ENCODE measurements at regions not wholly inside any gene's neighbourhood (a gene's known extent, or its start where the extent isn't known, plus 50 kb on each side); places are given as distances from the start of the nearest gene placed in this dataset.

DNA sequence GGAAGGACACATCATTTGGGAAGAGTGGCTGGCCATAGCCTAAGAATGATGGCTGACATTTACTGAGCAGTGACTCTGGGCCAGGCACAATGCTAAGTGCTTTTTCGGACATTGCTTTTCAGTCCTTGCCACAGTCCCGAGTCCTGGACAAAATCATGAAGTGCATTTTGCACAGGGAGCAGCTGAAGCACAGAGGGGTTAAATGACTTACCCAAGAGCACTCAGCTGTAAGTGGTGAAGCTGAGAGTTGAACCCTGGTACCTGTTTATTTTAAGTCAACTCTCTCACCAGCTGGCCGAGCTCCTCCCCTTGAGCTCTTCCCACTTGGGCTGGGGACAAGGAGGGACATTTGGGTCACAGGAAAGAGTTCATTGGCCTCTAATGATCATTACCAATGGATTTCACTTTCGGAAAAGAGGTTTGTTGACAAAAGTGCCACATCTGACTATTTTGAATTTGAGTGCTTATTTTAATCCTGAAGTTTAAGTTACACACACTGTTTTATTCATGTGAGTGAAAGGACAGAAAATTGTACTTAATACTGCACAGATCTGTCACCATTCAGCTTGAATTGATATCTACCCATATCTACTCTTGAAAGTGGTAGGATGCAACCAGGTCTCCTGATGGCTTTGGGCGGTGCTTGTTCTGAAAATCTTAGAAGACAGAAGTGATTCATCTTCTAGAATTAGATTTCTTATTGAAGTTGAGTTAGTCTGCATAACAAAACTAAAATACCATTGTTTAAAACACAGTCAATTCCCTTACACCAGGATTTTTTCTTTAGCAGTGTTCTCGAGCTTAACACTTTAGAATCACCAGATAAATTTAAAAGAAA lies 368.7 kb upstream of the PROK2 start:
- DNase-seq (ENCODE audit: low read depth, low spot score) (no peak), FAIRE-seq (no peak)
- Histone ChIP-seq H3K4me1 (ENCODE audit: control insufficient read depth, extremely low read depth, insufficient read depth, low read length) (no peaks in the 10 kb centered on the region), H3K79me2 (ENCODE audit: control insufficient read depth, insufficient read depth, low read length) (no peaks in the 10 kb centered on the region), H3K9me1 (replicated peaks; ENCODE audit: control insufficient read depth, extremely low read depth, insufficient read depth, low read length) (no peaks in the 10 kb centered on the region), H3K36me3 (ENCODE audit: control insufficient read depth in 2 of 2, extremely low read depth in 1 of 2, insufficient read depth in 2 of 2, low read length in 2 of 2) (no peaks in the 10 kb centered on the region), H3K27me3 (ENCODE audit: control insufficient read depth in 2 of 2, insufficient read depth in 2 of 2, low read length in 2 of 2) (peaks cover 5 to 15% of the 10 kb centered on the region in 2 experiments), H3K4me2 (ENCODE audit: insufficient read depth, low read length) (no peak overlapping the region), H3K9me3 (replicated peaks; ENCODE audit: control insufficient read depth, insufficient read depth, low read length) (no peaks in the 10 kb centered on the region), H4K20me1 (replicated peaks; ENCODE audit: control insufficient read depth, extremely low read depth, insufficient read depth, low read length) (no peaks in the 10 kb centered on the region), H3K4me3 (replicated peaks in 1 of 3; ENCODE audit: insufficient read depth in 1 of 3, low read depth in 1 of 3, low read length in 3 of 3) (no peak overlapping the region), H3K9ac (replicated peaks; ENCODE audit: extremely low read depth, insufficient read depth, low read length) (no peak overlapping the region), H2AFZ (ENCODE audit: low read depth, low read length) (no peak overlapping the region), H3K27ac (ENCODE audit: insufficient read depth, low read depth, low read length) (no peak overlapping the region)
- dilution Hi-C loops (cut with MboI; ENCODE audit: extremely low pct_ligation_motif_present, low sequenced_read_pairs) = no loop called here
- ChIA-PET POLR2A (no interaction called here), CTCF (interaction anchor here (1.1 kb wide), 1 partner anchor 9 kb away, joined by 3 read pairs; no protein-coding TSS in a partner anchor)
- BruUV-seq (replicated peaks) = no TSS peak
- no peak for TF ChIP-seq FOS (IDR thresholded peaks at IDR 0.05; ENCODE audit: borderline replicate concordance, insufficient read depth, low read length)
- TF ChIP-seq, protein P1, sequence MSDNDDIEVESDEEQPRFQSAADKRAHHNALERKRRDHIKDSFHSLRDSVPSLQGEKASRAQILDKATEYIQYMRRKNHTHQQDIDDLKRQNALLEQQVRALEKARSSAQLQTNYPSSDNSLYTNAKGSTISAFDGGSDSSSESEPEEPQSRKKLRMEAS (IDR thresholded peaks at IDR 0.05; ENCODE audit: insufficient read depth, insufficient read length) = no peak
- intact Hi-C loops (cut with micrococcal nuclease) = no loop called here

DNA sequence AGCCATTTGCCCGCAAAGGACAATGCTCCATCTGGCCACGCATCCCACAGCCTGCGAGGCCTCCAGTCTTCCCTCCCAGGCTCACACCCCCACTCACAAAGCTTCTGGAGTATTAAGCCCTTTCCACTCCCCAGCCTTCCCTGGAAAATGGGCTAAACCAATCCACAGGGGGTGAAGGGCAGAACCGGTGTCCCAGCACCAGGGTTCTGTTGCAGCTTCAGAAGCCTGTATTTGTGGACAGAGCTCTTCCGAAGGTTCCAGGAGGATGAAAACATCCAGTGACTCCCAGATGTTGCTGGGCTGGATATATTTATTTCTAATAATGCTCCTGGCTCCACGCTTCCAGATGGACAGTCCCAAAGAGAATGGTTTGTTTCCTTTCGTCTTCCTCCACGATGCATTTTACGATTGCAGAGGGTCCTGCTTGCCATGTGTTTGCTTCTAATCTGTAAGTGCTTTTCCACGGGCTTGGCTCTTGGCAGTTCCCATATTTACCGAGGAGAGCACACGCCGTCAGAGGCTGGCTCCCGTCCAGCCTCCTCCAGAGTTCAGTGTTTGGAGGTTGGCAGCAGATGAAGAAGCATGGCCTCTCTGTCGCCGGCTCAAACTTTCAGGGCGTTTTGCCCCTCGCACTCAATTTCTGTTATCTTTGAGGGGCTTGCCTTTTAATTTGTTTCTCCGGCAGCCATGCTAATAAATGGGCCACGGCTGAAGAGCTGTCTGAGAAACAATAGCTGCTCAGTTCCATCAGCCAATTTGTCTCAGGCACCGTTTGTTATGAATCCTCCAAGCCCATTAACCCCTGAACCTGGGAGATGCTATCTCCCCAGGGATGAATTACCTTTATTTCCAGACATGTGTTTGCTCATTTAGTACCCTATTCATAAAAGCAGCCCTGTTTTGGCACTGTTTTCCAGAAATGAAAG lies 367.9 kb upstream of the PROK2 start:
- H4K20me1 ChIP-seq (replicated peaks; ENCODE audit: control insufficient read depth, extremely low read depth, insufficient read depth, low read length) = no peaks in the 10 kb centered on the region
- H2AFZ ChIP-seq (ENCODE audit: low read depth, low read length) = peak overlapping the region; percentile 9
- dilution Hi-C loops (cut with MboI; ENCODE audit: extremely low pct_ligation_motif_present, low sequenced_read_pairs) = no loop called here
- BruUV-seq (replicated peaks) = no TSS peak
- no peaks in the 10 kb centered on the region for H3K36me3 ChIP-seq (ENCODE audit: control insufficient read depth in 2 of 2, extremely low read depth in 1 of 2, insufficient read depth in 2 of 2, low read length in 2 of 2)
- no peaks in the 10 kb centered on the region for H3K9me3 ChIP-seq (replicated peaks; ENCODE audit: control insufficient read depth, insufficient read depth, low read length)
- intact Hi-C loops (cut with micrococcal nuclease) = no loop called here
- H3K4me2 ChIP-seq (ENCODE audit: insufficient read depth, low read length) = peak overlapping the region; percentile 16
- H3K9ac ChIP-seq (replicated peaks; ENCODE audit: extremely low read depth, insufficient read depth, low read length) = no peak overlapping the region
- no peaks in the 10 kb centered on the region for H3K9me1 ChIP-seq (replicated peaks; ENCODE audit: control insufficient read depth, extremely low read depth, insufficient read depth, low read length)
- ChIA-PET POLR2A (no interaction called here), CTCF (interaction anchor here (1.1 kb wide), 1 partner anchor 10 kb away, joined by 3 read pairs; no protein-coding TSS in a partner anchor)
- no peaks in the 10 kb centered on the region for H3K4me1 ChIP-seq (ENCODE audit: control insufficient read depth, extremely low read depth, insufficient read depth, low read length)
- H3K4me3 ChIP-seq (replicated peaks in 1 of 3; ENCODE audit: insufficient read depth in 1 of 3, low read depth in 1 of 3, low read length in 3 of 3) = no peak overlapping the region
- peaks cover 5 to 15% of the 10 kb centered on the region in 2 experiments for H3K27me3 ChIP-seq (ENCODE audit: control insufficient read depth in 2 of 2, insufficient read depth in 2 of 2, low read length in 2 of 2)
- FAIRE-seq = peak; percentile 70
- no peak overlapping the region for H3K27ac ChIP-seq (ENCODE audit: insufficient read depth, low read depth, low read length)
- peak; percentile 77 for DNase-seq (ENCODE audit: low read depth, low spot score)
- TF ChIP-seq, protein P1 (IDR thresholded peaks at IDR 0.05; ENCODE audit: insufficient read depth, insufficient read length) = no peak
- no peak for TF ChIP-seq JUN (IDR thresholded peaks at IDR 0.05; ENCODE audit: borderline replicate concordance, insufficient read depth, insufficient read length, low read depth)
- TF ChIP-seq POLR2AphosphoS5 (IDR thresholded peaks at IDR 0.05; ENCODE audit: insufficient read depth, low read depth, low read length) = no peak
- TF ChIP-seq POLR2A (IDR thresholded peaks at IDR 0.05; ENCODE audit: low read depth, low read length) = no peak
- no peak for TF ChIP-seq MYC (IDR thresholded peaks at IDR 0.05; ENCODE audit: low read depth, low read length)
- TF ChIP-seq EZH2 (IDR thresholded peaks at IDR 0.05; ENCODE audit: borderline replicate concordance, low read depth, low read length, severe bottlenecking) = no peak
- TF ChIP-seq FOS (IDR thresholded peaks at IDR 0.05; ENCODE audit: borderline replicate concordance, insufficient read depth, low read length) = no peak
- H3K79me2 ChIP-seq (ENCODE audit: control insufficient read depth, insufficient read depth, low read length) = no peaks in the 10 kb centered on the region

Measured in endothelial cell of umbilical vein (primary cell).